Keratinocyte (primary cell): ENCODE measurements at regions not wholly inside any gene's neighbourhood (a gene's known extent, or its start where the extent isn't known, plus 50 kb on each side); places are given as distances from the start of the nearest gene placed in this dataset.

Experiments
- EZH2 ChIP-seq: IDR thresholded peaks from one replicate; pipeline ENCODE4 v1.6.1; 2012; ENCODE audit warnings: inconsistent platforms, mild to moderate bottlenecking, low read length, moderate library complexity
- TF ChIP-seq, protein P1 (sequence below), 3 experiments: IDR thresholded peaks in 1 of 3; conservative IDR thresholded peaks in 1 of 3; optimal IDR thresholded peaks in 1 of 3; 2 replicates in 2 of 3; 3 replicates in 1 of 3; pipeline versions ENCODE3 to v1.5.1; 2011; ENCODE audit warnings: low read length in 3 of 3, mild to moderate bottlenecking in 3 of 3, moderate library complexity in 2 of 3, control low read depth in 1 of 3, inconsistent platforms in 1 of 3; ENCODE audit not compliant: insufficient read depth in 2 of 3; ENCODE audit errors: extremely low read depth in 1 of 3

DNA sequence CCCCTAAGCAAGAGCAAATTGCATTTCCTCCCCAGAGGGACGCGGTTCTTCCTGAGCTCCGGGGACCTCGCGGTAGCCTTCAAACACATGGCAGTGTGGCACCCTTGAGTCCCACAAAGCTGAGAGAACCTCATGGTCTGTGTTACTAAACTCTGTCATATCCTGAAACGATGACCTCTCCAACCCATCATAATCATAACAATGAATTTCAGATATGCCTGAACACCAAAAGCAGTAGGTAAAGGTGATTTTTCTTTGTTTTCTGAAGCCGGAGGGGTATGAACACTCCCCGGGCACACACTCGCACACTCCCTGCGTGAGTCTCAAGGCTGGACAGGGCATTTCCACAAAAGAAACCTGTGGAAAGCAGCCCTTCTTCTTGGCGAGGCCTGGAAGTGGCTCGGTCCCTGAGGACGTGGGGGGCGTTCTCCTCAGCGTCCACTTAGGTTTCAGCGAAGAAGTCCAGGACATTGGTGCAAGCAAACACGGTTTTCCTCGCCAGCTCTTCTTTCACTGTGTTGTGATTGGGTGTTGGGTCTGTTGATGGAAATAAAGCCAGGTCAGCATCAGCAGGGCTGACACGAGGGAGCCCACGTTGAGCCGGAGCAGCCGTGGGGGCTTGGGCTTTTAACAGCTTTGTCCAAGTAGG is 183.4 kb downstream of the ERMARD start:
- TF ChIP-seq, protein P1, sequence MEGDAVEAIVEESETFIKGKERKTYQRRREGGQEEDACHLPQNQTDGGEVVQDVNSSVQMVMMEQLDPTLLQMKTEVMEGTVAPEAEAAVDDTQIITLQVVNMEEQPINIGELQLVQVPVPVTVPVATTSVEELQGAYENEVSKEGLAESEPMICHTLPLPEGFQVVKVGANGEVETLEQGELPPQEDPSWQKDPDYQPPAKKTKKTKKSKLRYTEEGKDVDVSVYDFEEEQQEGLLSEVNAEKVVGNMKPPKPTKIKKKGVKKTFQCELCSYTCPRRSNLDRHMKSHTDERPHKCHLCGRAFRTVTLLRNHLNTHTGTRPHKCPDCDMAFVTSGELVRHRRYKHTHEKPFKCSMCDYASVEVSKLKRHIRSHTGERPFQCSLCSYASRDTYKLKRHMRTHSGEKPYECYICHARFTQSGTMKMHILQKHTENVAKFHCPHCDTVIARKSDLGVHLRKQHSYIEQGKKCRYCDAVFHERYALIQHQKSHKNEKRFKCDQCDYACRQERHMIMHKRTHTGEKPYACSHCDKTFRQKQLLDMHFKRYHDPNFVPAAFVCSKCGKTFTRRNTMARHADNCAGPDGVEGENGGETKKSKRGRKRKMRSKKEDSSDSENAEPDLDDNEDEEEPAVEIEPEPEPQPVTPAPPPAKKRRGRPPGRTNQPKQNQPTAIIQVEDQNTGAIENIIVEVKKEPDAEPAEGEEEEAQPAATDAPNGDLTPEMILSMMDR (optimal IDR thresholded peaks at IDR 0.05 in 1 of 3, IDR thresholded peaks at IDR 0.05 in 1 of 3, conservative IDR thresholded peaks at IDR 0.05 in 1 of 3; ENCODE audit: extremely low read depth in 1 of 3, insufficient read depth in 2 of 3, low read length in 3 of 3): no peak
- no peak for TF ChIP-seq EZH2
